Left cardiac atrium (tissue), 4 donors: ENCODE measurements at regions not wholly inside any gene's neighbourhood (a gene's known extent, or its start where the extent isn't known, plus 50 kb on each side); places are given as distances from the start of the nearest gene placed in this dataset.

ENCODE experiments used
- ATAC-seq, 2 donors: fragments of 200-7000 bp; cut with Tn5 transposase; one replicate each; pipeline ENCODE4 v1.9.1; 2020; ENCODE audit warnings: mild to moderate bottlenecking in 2 of 2, moderate library complexity in 2 of 2
- DNase-seq: peaks from one replicate; pipeline ENCODE4 v3.0.0-alpha.2; 2020
- intact Hi-C, 2 donors: fragments of 100-400 bp; cut with DNase I; formaldehyde crosslinking; loops; one replicate each; pipeline versions ENCODE4 v1.14.1 to v1.15.1; 2022 to 2023
- donor health status: DM: no; HTN: yes; CAD: no.
- donor health status: DM: no; HTN: yes; CAD: no; lungs with severe emphysema.
- donor health status: DM: yes; HTN: yes; CAD: no.
- donor health status: Dilated cardiomyopathy.

DNA sequence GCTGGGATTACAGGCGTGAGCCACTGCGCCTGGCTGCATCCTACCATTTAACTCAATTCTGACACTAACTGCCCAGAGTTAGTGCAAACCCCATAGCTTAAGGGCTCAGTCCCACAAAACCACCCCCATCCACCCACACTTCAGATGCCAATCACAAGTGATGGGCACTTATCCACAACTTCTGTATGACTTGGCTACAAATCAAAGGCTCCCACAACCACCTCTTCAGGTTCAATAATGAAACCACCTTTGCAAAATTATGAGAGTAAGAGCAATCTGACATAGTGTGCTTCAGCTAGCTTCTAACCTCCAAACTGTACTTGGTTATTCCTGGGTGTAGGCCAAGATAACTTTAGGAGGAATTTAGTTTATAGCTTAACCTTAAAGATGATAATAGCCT, 51.3 kb upstream of the SLC35F5 start:
- ATAC-seq (no peak), DNase-seq (no peak)
- intact Hi-C loops: no loop called here

DNA sequence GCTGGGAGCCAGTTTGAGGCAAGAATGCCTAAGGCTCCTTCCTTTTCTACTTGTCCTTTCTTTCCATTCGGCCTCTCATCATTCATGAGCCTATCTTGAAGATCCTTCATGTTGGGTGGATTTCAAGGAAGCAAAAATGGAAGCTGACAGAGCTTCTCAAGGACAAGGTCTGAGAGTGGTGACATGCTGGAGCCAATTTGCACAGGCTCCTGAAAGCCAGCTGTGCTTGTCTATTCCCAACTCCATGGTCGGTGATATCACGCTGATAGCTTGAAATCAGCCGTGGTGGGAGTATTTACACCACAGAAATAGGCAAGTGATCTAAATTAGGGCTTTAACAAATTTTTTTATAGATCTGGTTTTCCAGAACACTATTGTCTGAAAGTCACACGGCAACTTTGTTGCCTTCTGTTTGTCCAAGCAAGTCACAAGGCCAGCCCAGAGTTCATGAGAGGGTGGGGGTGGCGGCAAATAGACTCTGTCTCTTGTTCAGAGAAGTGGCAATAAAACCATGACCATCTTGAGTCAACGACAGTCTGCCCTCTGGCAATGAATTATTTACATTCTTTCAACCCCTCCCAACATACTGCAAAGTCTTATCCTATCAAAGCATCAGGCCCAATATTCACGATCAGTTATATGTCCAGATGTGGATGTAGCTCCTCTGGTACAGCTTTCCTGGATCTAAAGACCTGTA, 49.9 kb upstream of the SLC35F5 start:
- DNase-seq: no peak
- ATAC-seq: no peak
- intact Hi-C loops: no loop called here
